ENCODE measurements at regions not wholly inside any gene's neighbourhood (a gene's known extent, or its start where the extent isn't known, plus 50 kb on each side); places are given as distances from the start of the nearest gene placed in this dataset.
"Not testable (repeated sequence)": the region's sequence is repeated elsewhere in the genome, so short reads cannot be mapped to it uniquely, and the experiment has no call there.

DNA sequence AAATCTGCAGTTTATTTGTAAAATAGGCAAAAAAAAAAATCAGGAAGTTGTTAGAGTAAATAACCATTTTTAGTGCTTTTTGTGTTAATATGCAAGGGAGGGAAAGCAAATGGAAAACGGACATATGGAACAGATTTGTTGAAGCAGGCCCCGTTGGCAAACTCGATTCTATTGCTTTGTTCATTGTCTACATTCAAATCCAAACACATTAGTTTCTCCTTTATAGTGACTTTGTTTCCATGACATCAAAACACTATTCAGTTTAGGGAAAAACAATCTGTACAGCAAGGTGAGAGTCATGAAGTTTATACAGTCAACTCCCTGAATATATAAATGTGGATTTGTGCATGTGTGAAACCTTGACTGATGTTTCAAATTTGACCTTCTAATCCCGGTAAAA lies 142.2 kb downstream of the FAM47A start:
- peak; percentile 88 for DNase-seq

DNA sequence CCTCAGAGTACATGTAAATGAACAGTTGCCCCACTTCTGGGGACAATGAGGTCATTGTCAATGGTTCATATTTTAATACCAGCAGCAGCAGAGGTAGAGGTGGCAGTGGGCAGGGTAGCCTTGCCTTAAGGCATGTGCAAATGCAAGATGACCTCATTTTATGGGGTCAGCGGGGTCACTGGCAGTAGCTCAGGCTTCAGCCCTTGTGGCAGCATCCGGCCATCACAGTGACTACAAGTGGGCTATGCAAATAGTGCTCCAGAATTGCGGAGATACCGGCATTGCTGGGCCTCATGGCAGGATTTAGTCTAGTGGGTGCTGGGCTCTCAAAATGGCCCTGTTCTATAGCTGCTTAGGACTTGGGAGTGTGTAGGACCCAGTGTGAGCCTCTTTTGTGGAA lies 144.7 kb downstream of the FAM47A start:
- no peak for DNase-seq

- no peak for DNase-seq
These were observed 157.4 kb downstream of the FAM47A start for GRCh38 chrX:33974676-33975075.

DNA sequence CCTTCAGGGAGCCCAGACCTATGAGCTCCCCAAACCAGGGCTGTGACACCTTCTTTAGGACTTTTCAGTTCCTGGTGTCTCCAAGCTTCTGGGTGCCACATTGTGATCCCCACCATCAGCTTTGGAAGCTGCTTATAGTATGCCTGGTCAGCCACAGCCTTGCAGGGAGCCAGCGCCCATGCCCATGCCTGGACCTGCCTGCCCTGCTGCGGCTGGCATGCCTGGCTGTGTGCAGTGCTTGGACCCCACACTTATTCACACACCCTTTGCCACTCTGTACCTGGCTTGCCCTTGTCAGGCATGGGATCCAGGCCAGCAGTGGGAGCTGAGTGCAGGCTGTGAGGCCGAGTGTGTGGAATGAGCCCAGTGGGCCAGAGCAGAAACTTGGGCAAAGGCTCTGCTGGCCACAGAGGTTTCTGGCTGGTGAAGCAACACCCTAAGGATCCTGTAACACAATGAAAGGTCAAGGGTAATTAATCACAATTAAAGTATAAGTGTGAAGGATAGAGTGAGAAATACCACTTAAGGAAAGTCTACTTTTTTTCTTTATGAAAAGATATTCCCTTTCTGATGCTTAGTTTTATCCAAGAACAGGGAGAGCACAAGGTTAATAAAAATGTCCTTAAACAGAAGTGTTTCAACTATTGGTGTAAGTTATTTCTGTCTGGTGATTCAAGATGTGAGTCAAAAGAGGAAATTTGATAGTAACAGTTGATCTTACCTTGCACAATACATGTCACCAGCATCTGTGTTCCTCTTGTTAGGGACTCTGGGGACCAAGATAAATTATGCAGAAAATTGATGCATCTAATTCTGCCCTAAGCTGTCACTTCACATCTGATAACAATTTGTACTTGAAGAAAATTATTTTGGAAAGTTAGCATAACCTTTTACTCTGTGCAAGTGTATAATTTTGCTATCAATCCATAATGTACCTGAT lies 161.8 kb downstream of the FAM47A start:
- no peak for DNase-seq

DNA sequence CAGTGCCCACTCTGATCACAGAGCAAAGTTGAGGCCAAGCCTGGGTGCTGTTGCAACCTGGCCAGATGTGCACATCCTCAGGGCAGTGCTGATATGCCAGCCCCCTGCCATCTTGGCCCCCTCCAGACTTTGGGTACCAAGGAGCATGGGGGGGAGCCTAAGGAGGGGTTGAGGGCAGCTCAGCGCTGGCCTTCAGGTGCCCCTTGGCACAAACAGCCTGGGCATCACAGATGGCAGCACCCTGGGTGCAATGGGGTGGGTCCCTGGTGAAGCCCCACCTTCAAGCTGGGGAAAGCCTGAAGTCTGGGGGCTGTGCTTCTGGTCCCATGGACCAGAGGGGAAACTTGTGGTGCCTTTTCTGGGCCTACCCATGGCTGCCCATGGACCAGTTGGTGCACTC lies 163.0 kb downstream of the FAM47A start:
- no peak for DNase-seq

DNA sequence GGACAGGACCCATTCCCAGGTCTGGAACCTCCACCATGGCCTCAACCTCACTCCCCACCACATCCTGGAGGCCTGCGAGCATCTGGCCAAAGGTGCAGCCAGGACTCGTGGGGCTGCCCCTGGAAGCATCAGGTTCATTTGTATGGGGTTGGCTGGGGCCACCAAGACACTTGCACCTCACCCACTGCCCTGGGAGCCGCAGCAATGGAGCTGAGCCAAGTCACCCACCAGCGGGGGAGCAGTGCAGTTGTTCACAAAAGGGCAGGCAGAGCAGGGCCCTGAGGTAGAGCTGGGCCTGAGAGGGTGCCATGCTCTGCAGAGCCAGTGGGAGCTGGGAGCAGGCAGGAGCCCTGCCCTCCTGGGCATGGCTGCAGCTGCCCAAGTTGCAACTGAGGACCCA lies 163.5 kb downstream of the FAM47A start:
- DNase-seq, result no peak

DNA sequence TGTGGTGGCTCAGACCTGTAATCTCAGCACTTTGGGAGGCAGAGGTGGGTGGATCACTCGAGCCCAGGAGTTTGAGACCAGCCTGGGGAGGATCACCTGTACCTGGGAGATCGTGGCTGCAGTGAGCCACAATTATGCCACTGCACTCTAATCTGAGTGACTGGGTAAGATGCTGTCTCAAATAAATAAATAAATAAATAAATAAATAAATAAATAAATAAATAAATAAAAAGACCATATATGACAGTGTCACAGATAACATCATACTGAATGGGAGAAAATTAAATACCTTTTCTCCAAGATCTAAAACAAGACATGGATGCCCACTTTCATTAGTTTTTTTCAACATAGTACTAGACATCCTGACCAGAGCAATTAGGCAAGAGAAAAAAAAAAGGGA lies 182.8 kb downstream of the FAM47A start:
- no peak for DNase-seq

DNA sequence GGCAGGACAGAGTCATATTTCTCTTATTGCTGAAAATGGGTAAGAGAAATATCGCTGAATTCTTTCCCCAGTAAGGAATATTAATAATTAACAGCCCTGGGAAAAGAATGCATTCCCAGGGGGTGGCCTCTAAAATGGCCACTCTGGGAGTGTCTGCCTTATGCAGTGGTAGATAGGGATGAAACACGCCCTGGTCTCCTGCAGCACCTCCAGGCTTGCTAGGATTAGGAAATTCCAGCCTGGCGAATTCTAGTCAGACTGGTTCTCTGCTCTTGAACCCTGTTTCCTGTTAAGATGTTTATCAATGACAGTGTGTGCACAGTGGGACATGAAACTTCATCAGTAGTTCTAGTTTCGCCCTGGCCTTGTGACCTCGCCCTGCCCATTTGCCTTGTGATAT lies 205.9 kb downstream of the FAM47A start:
- DNase-seq, result not testable (repeated sequence)

DNA sequence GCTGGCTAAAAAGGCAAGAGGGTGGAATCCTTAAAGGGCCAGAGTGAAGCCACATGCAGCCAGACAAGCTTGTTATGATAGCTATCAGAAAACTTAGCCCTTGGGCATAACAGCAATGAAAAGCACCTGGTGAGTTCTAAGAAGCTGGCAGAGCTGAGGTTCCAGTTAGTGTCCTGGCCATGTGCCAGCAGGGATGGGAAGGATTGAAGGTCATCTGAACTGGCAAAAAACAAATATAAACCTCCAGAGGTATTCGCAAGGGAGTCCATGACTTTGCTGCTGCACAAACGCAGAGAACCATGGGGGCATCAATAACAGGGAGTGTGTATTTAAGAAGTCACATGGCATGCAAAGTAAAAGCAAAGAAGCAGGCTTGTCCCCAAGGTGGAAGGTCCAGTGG lies 208.9 kb downstream of the FAM47A start:
- no peak for DNase-seq

- DNase-seq, result no peak
These were observed 222.3 kb downstream of the FAM47A start for GRCh38 chrX:33909836-33910235.

DNA sequence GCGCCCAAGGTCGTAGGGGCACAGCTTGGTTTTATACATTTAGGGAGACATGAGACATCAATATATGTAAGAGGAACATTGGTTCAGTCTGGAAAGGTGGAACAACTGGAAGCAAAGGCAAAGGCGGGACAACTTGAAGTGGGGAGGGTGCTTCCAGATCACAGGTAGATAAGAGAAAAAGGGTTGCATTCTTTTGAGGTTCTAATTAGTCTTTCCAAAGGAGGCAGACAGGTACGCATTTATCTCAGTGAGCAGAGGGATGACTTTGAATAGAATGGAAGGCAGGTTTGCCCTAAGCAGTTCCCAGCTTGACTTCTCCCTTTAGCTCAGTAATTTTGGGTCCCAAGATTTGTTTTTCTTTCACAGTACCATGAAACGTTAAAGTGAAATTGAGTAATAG lies 223.2 kb downstream of the FAM47A start:
- no peak for DNase-seq

- DNase-seq, result no peak
These were observed 224.0 kb downstream of the FAM47A start for GRCh38 chrX:33908074-33908473.

DNA sequence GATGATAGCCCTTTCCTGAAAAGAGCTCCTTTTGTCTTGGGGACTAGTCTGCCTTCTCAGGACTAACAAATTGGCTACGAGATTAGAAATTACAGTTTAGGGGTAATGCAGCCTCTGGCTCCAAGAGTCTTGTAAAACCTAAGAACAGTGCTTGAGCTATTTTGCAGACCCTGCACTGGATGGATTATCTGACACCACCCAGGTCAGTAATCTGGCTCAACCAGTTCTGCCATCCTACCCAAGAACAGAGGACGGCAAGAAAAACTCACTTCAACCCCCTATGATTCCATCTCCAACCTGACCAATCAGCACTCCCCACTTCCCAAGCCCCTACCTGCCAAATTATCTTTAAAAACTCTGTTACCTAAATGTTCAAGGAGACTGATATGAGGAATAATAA lies 225.1 kb downstream of the FAM47A start:
- no peak for DNase-seq

DNA sequence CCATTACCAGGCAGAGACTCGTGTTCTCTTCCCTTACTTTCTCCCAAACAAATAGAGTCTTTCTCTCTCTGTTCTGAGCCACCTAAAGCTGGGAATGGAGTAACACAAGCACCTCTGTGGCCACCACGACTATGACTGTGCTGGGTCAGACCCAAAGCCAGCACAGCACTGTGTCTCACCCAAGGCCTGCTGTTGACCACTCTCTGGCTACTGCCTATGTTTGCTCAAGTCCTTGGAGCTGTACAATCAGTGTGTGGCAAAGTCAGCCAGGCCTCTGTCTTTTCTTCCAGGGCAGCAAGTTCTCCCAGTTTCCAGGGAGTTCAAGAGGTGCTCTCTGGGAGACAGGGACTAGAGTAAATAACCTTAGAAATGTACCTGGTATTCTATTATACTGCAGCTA lies 239.4 kb downstream of the FAM47A start:
- DNase-seq, result no peak

GRCh38 chrX:33855251-33855650 lies 276.9 kb downstream of the FAM47A start:
- no peak for DNase-seq

- not testable (repeated sequence) for DNase-seq
These were observed 280.0 kb downstream of the FAM47A start for GRCh38 chrX:33852146-33852545.

DNA sequence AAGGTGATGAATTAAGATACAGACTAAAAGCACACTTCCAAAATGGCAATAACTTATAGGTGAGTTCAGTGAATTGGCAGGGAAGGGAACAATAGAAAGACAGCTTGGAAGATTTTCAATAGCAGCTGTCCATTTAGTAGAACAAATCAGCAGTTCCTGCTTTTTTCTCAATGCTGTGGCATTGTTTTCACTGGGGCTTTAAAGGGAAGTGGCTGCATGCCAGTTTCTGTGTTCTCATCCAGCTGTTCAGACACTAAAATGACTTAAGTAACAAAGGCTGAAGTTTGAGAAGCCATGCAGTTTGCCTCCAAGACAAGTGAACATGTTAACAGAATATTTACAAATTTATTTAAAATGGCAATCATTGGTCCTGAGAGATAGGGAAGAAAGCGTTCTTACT lies 291.9 kb downstream of the FAM47A start:
- DNase-seq, result peak; percentile 62

DNA sequence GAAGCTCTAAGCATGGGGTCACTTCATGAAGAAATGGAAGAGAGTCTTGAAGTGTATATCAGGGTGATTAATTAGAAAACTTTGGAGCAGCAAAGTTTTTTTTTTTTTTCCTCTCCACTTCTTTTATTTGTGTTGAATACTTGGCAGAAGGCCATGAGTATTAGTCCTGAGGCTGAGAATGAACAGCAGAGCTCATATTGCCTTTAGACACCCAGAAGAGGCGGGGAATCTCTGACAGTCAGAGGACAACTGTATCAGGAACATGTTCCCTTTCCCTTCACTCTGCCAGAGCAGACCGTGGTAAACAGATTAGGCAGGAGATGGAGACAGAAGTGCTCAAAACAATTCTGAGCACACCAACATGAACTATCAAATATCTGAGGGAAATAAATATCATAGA lies 300.9 kb downstream of the FAM47A start:
- no peak for DNase-seq

- no peak for DNase-seq
These were observed 314.8 kb downstream of the FAM47A start for GRCh38 chrX:33817266-33817665.

- no peak for DNase-seq
These were observed 323.5 kb downstream of the FAM47A start for GRCh38 chrX:33808636-33809035.

DNA sequence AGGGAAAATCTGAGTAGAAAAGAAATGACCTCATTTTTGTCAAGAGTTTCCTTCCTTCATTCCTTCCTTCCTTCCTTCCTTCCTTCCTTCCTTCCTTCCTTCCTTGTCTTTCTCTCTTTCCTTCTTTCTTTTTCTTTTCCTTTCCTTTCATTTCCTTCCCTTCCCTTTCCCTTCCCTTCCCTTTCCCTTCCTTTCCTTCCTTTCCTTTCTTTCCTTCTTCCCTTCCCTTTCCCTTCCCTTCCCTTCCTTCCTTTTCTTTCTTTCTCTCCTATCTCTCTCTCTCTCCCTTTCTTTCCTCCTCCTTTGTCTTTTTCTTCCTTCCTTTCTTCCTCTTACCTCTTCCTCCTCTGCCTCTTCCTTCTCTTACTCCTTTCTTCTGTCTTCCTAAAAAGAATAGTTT lies 347.6 kb downstream of the FAM47A start:
- no peak for DNase-seq

DNA sequence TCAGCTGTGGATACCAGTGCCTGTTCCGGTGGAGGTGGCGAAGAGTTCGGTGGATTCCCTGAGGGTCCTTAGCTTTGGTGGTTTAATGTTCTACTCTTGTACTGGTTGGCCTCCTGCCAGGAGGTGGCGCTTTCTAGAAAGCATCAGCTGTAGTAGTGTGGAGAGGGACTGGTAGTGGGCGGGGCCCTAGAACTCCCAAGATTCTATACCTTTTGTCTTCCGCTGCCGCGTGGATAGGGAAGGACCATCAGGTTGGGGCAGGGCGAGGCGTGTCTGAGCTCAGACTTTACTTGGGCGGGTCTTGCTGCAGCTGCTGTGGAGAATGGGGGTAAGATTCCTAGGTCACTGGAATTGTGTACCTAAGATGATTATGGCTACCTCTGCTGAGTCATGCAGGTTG lies 390.3 kb downstream of the FAM47A start:
- DNase-seq, result no peak

GRCh38 chrX:33735182-33735581 lies 396.9 kb downstream of the FAM47A start:
- no peak for DNase-seq

- DNase-seq, result peak; percentile 33
These were observed 405.6 kb downstream of the FAM47A start for GRCh38 chrX:33726281-33727160.

Data from NCI-H748 treated with DMSO at 0.1 percent for 48 hours (cell line).